Loucy (cell line): ENCODE measurements at regions not wholly inside any gene's neighbourhood (a gene's known extent, or its start where the extent isn't known, plus 50 kb on each side); places are given as distances from the start of the nearest gene placed in this dataset.

ENCODE experiments used
- EZH2phosphoT487 ChIP-seq: fragments of 200-600 bp; IDR thresholded peaks from 2 replicates; pipeline ENCODE4 v1.6.1; 2018; ENCODE audit warnings: antibody characterized with exemption, mild to moderate bottlenecking, moderate library complexity, borderline replicate concordance
- TF ChIP-seq, protein P1 (sequence below): fragments of 200-600 bp; sonication (generic); conservative IDR thresholded peaks from 2 replicates; pipeline ENCODE4 v1.5.1; 2014; ENCODE audit warnings: mild to moderate bottlenecking, antibody characterized with exemption, low read length

DNA sequence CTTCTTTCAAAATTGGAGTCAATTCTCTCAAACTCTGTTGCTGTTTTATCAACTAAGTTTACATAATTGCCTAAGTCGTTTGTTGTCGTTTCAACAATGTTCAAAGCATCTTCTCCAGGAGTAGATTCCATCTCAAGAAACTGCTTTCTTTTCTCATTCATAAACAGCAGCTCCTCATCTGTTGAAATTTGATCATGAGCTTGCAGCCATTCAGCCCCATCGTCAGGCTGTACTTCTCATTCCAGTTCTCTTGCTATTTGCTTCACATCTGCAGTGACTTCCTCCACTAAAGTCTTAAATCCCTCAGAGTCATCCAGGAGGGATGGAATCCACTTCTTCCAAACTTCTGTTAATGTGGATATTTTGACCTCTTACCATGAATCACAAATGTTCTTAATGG, 230.6 kb downstream of the IRF8 start:
- TF ChIP-seq, protein P1, sequence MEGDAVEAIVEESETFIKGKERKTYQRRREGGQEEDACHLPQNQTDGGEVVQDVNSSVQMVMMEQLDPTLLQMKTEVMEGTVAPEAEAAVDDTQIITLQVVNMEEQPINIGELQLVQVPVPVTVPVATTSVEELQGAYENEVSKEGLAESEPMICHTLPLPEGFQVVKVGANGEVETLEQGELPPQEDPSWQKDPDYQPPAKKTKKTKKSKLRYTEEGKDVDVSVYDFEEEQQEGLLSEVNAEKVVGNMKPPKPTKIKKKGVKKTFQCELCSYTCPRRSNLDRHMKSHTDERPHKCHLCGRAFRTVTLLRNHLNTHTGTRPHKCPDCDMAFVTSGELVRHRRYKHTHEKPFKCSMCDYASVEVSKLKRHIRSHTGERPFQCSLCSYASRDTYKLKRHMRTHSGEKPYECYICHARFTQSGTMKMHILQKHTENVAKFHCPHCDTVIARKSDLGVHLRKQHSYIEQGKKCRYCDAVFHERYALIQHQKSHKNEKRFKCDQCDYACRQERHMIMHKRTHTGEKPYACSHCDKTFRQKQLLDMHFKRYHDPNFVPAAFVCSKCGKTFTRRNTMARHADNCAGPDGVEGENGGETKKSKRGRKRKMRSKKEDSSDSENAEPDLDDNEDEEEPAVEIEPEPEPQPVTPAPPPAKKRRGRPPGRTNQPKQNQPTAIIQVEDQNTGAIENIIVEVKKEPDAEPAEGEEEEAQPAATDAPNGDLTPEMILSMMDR = no peak
- TF ChIP-seq EZH2phosphoT487 = no peak
